ENCODE measurements at regions not wholly inside any gene's neighbourhood (a gene's known extent, or its start where the extent isn't known, plus 50 kb on each side); places are given as distances from the start of the nearest gene placed in this dataset.

- no peaks in the 10 kb centered on the region for H3K27me3 ChIP-seq
- no peaks in the 10 kb centered on the region for H3K9me3 ChIP-seq
- H3K4me1 ChIP-seq: no peaks in the 10 kb centered on the region
- no peak overlapping the region for H3K4me3 ChIP-seq
- DNase-seq: no peak
- TF ChIP-seq POLR2A (IDR thresholded peaks at IDR 0.05) (no peak), CTCF (IDR thresholded peaks at IDR 0.05) (no peak)
- no peaks in the 10 kb centered on the region for H3K36me3 ChIP-seq
- H3K27ac ChIP-seq: no peak overlapping the region
Measured at GRCh38 chr11:95548416-95548815, 241.2 kb downstream of the FAM76B start.

GRCh38 chr11:95547976-95548375, 241.6 kb downstream of the FAM76B start:
- no peak for DNase-seq
- H3K9me3 ChIP-seq: no peaks in the 10 kb centered on the region
- no peaks in the 10 kb centered on the region for H3K4me1 ChIP-seq
- no peak overlapping the region for H3K4me3 ChIP-seq
- H3K27ac ChIP-seq: no peak overlapping the region
- no peaks in the 10 kb centered on the region for H3K27me3 ChIP-seq
- no peak for TF ChIP-seq CTCF (IDR thresholded peaks at IDR 0.05)
- TF ChIP-seq POLR2A (IDR thresholded peaks at IDR 0.05): no peak
- no peaks in the 10 kb centered on the region for H3K36me3 ChIP-seq

- H3K27ac ChIP-seq: no peak overlapping the region
- no peaks in the 10 kb centered on the region for H3K9me3 ChIP-seq
- no peaks in the 10 kb centered on the region for H3K27me3 ChIP-seq
- no peak for DNase-seq
- no peaks in the 10 kb centered on the region for H3K4me1 ChIP-seq
- H3K36me3 ChIP-seq: no peaks in the 10 kb centered on the region
- no peak for TF ChIP-seq POLR2A (IDR thresholded peaks at IDR 0.05)
- no peak for TF ChIP-seq CTCF (IDR thresholded peaks at IDR 0.05)
- H3K4me3 ChIP-seq: no peak overlapping the region
Measured at GRCh38 chr11:95547186-95547585, 242.4 kb downstream of the FAM76B start.

GRCh38 chr11:95545116-95545875, 244.3 kb downstream of the FAM76B start:
- no peaks in the 10 kb centered on the region for H3K9me3 ChIP-seq
- no peaks in the 10 kb centered on the region for H3K27me3 ChIP-seq
- DNase-seq: no peak
- TF ChIP-seq POLR2A (IDR thresholded peaks at IDR 0.05) (no peak), CTCF (IDR thresholded peaks at IDR 0.05) (no peak)
- no peak overlapping the region for H3K4me3 ChIP-seq
- H3K27ac ChIP-seq: no peak overlapping the region
- no peaks in the 10 kb centered on the region for H3K4me1 ChIP-seq
- H3K36me3 ChIP-seq: no peaks in the 10 kb centered on the region

GRCh38 chr11:95544095-95544856, 245.3 kb downstream of the FAM76B start:
- H3K36me3 ChIP-seq: no peaks in the 10 kb centered on the region
- no peak for DNase-seq
- TF ChIP-seq POLR2A (IDR thresholded peaks at IDR 0.05) (no peak), CTCF (IDR thresholded peaks at IDR 0.05) (no peak)
- no peaks in the 10 kb centered on the region for H3K27me3 ChIP-seq
- H3K4me3 ChIP-seq: no peak overlapping the region
- no peak overlapping the region for H3K27ac ChIP-seq
- no peaks in the 10 kb centered on the region for H3K9me3 ChIP-seq
- no peaks in the 10 kb centered on the region for H3K4me1 ChIP-seq

Data from Peyer's patch (tissue), 4 donors.